ENCODE measurements at regions not wholly inside any gene's neighbourhood (a gene's known extent, or its start where the extent isn't known, plus 50 kb on each side); places are given as distances from the start of the nearest gene placed in this dataset.

DNA sequence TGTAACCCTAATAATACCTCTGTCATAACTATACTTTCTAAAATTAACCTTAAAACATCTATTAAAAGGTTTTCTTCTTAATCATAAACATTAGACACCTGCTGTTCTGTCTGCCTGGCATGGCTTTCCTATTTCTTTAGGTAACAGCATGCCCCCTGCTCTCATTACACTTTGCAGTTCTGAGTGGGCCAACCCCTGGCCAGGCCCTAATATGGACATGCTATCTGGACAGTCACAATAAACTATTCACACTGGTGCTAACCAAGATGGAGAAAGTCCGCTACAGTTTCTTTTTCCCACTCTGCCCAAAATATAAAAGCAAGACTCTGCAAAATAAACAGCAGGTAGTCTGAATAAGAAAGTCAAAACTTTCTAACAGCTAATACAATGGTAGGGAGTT, 84.0 kb downstream of the ELAPOR2 start:
- DNase-seq (ENCODE audit: insufficient read length, low spot score) (no peak), FAIRE-seq (no peak)

DNA sequence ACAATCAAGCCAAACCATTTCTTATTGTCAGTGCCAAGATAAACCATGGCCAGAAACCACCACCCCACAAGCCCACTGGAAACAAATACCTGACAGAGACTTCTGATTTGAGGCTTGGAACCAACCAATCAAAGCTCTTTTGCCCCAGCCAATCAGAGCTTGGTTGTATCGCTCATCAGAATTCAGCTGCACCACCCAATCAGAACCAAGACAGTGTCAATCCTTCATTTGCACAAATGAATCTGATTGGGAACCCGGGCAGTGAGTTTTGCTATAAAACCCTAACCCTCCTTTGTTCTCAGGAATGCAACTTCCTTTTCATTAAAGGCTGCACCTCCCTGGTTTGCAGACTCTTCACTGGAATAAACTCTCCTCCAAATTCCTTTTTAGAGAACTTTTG, 87.4 kb downstream of the ELAPOR2 start:
- no peak for FAIRE-seq
- no peak for DNase-seq (ENCODE audit: insufficient read length, low spot score)

- FAIRE-seq = no peak
- DNase-seq (ENCODE audit: insufficient read length, low spot score) = no peak
Observed at GRCh38 chr7:86970986-86971385, 88.5 kb downstream of the ELAPOR2 start.

DNA sequence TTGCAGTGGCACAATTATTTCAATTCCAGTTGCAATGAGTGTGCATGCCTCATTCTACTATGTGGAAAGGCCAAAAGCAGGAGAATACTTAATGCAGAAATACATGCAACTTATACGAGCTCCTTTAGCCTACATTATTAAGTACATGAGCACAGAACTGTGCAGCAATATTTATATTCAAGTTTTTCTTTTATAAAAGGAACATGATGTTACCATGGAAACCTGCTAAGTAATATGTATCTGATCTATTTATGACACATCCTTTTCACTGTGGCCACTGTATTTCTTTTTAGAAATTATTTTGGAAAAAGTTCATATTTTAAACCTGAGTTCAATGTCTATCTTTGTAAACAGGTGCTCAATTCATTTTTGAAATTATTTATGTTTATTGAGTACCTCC, 88.9 kb downstream of the ELAPOR2 start:
- DNase-seq (ENCODE audit: insufficient read length, low spot score) (no peak), FAIRE-seq (no peak)

GRCh38 chr7:86969865-86970264, 89.6 kb downstream of the ELAPOR2 start:
- FAIRE-seq (no peak), DNase-seq (ENCODE audit: insufficient read length, low spot score) (no peak)

- DNase-seq (ENCODE audit: insufficient read length, low spot score) (no peak), FAIRE-seq (no peak)
Observed at GRCh38 chr7:86968618-86969017, 90.8 kb downstream of the ELAPOR2 start.

DNA sequence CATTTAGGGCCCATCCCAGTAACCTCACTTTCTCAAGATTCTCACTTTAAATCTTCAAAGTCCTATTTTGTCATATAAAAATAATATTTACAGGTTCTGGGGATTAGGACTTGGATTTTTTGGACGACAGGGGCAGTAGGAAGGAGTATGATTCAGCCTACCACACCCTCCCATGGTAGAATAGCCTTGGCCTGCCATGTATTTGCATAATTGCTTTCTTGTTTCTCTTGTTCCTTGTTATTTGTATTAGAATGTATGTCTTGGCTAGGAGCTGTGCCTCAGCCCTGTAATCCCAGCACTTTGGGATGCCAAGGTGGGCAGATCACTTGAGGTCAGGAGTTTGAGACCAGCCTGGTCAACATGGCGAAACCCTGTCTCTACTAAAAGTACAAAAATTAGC, 92.5 kb downstream of the ELAPOR2 start:
- no peak for FAIRE-seq

DNA sequence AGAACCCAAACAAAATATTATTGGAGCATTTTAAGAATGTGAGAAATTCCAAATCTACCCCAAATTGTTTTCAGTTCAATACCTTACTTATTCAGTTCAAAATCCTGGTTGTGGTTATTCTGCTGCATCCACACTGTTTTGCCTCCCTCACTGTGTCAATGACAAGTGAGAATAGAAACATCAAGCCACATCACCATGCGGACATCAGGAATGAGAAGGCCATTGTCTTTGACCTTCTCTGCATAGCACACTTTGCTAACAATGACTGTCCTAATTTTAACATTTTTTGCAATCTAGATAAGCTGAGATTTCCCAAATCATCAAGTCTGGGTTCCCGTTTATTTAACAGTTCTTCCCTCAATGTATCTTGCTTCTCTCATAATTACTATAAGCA, 93.7 kb downstream of the ELAPOR2 start:
- FAIRE-seq (no peak), DNase-seq (ENCODE audit: insufficient read length, low spot score) (no peak)

More for the DNA sequence above, 92.5 kb downstream of the ELAPOR2 start:
- DNase-seq (ENCODE audit: insufficient read length, low spot score) = no peak

GRCh38 chr7:86964973-86965726, 94.3 kb downstream of the ELAPOR2 start:
- DNase-seq (ENCODE audit: insufficient read length, low spot score) (no peak), FAIRE-seq (no peak)

DNA sequence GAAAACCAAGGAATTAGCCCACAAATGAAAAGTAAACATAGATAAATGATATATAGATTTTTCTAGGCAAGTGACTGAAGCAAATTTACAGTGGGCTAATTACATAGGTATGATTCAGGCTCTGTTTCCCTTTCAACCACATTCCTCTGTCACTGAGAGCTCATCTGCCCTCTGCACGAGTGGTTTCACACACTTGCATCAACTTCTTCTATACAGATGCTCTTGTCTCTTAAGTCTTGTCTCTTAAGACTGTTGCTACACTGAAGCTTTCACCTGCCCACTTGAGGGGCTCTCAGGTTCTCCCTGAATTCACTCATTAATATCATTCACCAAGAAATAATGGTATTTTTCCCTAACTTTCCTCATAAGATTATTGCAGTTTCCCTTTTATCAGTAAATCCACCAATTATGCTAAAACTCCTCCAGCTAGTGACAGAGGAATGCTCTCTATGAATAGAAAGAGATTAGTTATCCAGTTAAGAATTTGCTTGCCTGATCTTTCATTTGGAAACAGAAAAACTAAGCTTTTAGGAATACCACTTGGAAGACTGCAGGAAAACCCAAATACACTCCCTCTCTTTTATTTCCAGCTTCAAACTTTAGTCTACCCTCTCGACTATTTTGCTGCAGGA, 95.7 kb downstream of the ELAPOR2 start:
- no peak for FAIRE-seq
- DNase-seq (ENCODE audit: insufficient read length, low spot score) = no peak

DNA sequence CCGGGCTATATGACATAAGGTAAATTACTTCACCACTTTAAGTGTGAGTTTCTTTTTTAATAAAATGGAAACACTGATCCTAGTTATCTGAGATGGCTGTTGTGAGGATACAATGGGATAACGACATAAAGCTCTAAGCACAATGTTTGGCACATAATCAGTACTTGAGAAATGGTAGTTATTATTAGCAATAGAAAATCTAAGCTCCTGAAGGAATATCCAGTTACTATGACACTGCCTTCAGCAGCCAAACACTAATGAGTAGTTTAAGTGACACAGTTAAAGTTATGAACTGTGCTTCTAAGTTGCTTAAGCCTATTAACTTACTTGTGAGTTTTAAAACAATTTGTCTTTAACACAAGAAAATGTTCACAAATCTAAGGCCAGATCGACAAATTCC, 96.8 kb downstream of the ELAPOR2 start:
- DNase-seq (ENCODE audit: insufficient read length, low spot score) (no peak), FAIRE-seq (no peak)

GRCh38 chr7:86961686-86962085, 97.8 kb downstream of the ELAPOR2 start:
- FAIRE-seq (no peak), DNase-seq (ENCODE audit: insufficient read length, low spot score) (no peak)

- DNase-seq (ENCODE audit: insufficient read length, low spot score) (no peak), FAIRE-seq (no peak)
Observed at GRCh38 chr7:86958380-86958779, 101.1 kb downstream of the ELAPOR2 start.

DNA sequence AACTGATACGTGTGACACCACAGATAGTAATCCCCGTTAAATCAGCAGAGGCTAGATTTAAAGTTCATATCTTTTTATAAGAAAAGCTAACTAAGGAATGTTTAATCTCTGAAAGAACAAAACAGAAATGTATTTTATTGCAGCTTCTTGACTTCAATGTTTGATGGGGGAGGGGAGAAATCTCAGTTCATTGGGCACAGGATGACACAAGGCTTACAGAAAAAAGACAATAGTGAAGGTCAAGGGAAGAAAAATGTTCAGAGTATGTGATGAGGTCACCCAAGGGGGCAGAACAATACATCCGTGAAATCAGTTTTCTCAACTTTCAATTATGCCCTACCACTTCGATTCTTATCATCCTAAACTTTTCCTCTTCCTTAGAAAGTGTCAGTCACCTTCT, 102.9 kb downstream of the ELAPOR2 start:
- DNase-seq (ENCODE audit: insufficient read length, low spot score) (no peak), FAIRE-seq (no peak)

DNA sequence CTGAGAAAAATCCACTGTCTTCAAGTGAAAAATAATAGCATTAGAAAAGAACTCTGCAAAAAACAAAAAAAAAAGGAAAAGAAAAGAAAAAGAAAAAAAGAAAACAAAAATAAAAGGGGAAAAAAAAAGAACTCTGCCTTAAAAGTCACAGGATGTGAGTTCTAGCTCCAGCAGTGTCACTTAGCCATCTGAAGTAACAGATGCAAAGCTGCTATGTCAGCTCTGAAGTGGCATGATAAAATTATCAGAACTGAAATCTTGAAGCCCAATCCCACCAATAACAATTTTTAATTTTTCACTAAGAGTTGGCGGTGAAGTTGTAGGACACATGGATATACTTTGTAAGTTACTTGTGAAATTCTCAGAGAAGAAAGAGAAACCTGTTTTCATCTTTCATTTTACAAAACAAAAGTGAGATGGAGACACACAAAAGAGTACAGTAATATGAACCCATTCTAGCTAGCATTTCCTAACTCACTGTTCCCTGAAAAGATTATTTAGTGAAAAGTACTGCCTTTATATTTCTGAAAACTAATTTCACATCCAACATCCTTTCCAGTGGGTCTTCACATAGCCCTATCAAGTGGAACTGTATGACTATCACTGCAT, 103.5 kb downstream of the ELAPOR2 start:
- no peak for DNase-seq (ENCODE audit: insufficient read length, low spot score)
- no peak for FAIRE-seq

DNA sequence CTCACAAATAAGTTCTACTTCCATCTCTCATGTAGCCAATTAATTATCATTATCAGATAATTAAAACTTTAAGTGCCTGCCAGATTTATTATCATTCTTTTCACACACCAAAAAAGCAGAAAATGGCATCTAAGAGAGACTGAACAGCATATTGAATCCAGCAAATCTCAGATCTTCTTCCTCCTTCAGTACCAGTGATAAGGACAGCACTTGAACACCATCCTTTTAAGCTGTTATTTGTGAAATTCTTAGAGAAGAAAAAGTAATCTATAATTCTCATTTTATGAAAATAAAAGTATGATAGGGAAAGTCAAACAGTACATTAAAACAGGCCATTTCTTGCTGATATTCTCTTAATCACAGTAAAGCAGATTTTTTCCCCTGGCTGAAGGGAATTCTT, 104.5 kb downstream of the ELAPOR2 start:
- FAIRE-seq (no peak), DNase-seq (ENCODE audit: insufficient read length, low spot score) (no peak)

GRCh38 chr7:86953653-86954336, 105.7 kb downstream of the ELAPOR2 start:
- no peak for DNase-seq (ENCODE audit: insufficient read length, low spot score)
- FAIRE-seq = no peak

DNA sequence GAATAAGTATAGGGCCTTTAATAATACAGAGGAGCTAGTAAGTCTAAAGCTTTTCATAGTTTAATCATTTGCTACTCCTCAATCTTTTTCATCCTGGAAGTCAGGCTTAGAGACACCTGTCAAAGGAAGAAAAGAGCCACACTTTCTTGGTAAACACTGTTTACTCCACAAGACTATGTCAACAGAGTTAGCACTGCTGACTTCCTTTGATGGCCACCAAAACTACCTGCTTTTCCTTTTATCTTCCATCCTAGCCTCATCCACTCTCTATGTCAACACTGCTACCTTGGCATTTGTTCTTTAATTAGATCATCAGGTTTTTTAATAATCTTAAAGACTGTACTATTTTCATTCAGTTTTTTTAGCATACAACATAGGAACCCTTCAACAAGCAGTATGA, 106.2 kb downstream of the ELAPOR2 start:
- no peak for FAIRE-seq
- no peak for DNase-seq (ENCODE audit: insufficient read length, low spot score)

DNA sequence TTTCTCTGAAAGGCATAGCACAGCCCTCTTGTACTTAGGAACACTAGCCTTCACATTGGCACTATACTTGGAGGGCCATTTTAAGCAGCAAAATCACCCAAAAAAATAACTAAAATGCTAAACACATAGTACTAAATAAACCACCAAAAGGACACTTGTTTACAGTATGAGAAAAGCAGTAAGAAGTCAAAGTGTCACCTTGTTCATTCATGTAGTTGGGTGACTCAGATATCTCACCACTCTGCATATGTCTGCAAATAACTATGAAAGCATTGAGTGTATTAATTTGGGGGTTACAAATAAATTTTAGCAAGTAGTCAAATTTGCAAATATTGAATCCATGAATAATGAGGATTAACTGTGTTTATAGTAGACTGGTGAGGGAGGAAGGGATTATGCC, 107.6 kb downstream of the ELAPOR2 start:
- DNase-seq (ENCODE audit: insufficient read length, low spot score) (no peak), FAIRE-seq (no peak)

DNA sequence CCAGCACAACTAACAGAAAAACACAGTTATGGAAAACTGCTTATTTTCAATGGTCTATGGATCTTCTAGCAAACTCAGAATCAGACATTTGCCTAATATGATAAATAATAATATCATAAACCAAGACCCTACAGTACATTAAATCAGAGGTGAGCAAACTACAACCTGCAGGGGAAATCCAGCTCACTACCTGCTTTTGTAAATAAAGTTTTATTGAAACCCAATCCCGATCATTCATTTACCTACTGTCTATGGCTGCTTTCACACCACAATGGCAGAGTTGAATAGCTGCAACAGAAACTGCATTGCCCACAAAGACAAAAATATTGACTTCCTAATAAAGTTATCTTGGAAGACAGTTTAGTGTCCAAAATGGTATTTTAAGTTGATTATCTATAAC, 108.5 kb downstream of the ELAPOR2 start:
- FAIRE-seq = no peak
- no peak for DNase-seq (ENCODE audit: insufficient read length, low spot score)

DNA sequence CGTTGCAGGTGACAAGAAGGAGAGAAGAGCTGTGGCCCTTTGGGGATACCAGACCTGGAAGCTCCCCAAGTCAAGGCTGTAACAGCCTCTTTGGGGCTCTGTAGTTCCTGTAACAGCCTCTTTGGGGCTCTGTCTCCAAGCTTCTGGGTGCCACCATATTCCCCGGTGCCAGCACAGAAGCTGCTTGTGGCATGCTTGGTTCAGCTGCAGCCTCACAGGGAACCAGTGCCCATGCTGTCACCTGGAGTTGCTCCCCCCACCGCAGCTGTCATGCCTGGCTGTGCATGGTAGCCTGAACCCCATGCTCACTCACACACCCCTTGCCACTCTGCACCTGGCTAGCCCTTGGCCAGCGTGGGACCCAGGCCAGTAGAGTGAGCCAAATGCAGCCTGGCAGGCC, 109.1 kb downstream of the ELAPOR2 start:
- FAIRE-seq = no peak
- no peak for DNase-seq (ENCODE audit: insufficient read length, low spot score)
